ENCODE measurements at regions not wholly inside any gene's neighbourhood (a gene's known extent, or its start where the extent isn't known, plus 50 kb on each side); places are given as distances from the start of the nearest gene placed in this dataset.

DNA sequence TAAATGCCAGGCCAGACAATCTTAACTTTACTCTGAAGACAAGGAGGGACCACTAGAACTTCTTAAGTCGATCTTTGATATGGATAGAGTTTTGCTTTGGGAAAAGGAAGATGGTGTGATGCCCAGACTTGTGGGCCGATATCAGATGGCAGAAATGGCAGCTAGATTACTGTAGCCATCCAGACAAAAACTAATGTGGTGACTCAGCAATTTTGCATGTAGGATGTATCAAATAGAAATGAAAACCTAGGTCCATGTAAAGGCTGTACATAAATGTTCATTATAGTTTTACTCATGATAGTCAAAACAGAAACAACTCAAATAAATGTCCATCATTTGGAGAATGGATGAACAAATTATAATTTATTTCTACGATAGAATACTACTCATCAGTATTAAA lies 121.5 kb downstream of the APIP start:
- TF ChIP-seq, protein P1, sequence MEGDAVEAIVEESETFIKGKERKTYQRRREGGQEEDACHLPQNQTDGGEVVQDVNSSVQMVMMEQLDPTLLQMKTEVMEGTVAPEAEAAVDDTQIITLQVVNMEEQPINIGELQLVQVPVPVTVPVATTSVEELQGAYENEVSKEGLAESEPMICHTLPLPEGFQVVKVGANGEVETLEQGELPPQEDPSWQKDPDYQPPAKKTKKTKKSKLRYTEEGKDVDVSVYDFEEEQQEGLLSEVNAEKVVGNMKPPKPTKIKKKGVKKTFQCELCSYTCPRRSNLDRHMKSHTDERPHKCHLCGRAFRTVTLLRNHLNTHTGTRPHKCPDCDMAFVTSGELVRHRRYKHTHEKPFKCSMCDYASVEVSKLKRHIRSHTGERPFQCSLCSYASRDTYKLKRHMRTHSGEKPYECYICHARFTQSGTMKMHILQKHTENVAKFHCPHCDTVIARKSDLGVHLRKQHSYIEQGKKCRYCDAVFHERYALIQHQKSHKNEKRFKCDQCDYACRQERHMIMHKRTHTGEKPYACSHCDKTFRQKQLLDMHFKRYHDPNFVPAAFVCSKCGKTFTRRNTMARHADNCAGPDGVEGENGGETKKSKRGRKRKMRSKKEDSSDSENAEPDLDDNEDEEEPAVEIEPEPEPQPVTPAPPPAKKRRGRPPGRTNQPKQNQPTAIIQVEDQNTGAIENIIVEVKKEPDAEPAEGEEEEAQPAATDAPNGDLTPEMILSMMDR (IDR thresholded peaks at IDR 0.05), result no peak
- TF ChIP-seq EP300 (IDR thresholded peaks at IDR 0.05), result no peak
